H1 (cell line): ENCODE measurements at regions not wholly inside any gene's neighbourhood (a gene's known extent, or its start where the extent isn't known, plus 50 kb on each side); places are given as distances from the start of the nearest gene placed in this dataset.

Source experiments
- CTCF ChIA-PET: fragments of 300-600 bp; sonication (Branson Sonifier 250); formaldehyde crosslinking; loops from one replicate; lab custom pipeline; 2021; ENCODE audit not compliant: partially characterized antibody; lab: Charles Lee
- POLR2A ChIA-PET: fragments of 300-600 bp; sonication (Branson Sonifier 250); formaldehyde crosslinking; loops from one replicate; lab custom pipeline; 2021; ENCODE audit warnings: inconsistent platforms; ENCODE audit not compliant: partially characterized antibody; lab: Charles Lee
- DNase-seq, 2 experiments: peaks; one replicate each; pipeline versions ENCODE4 v3.0.0 to v3.0.0-alpha.2; 2010 to 2022; ENCODE audit warnings: low spot score in 2 of 2, low read depth in 1 of 2, mixed read lengths in 1 of 2
- FAIRE-seq: peaks from 2 replicates; lab custom pipeline; 2011; peaks lifted over from hg19 to GRCh38; lab: Jason Lieb, UNC
- H2AFZ ChIP-seq: 2 replicates; pipeline ENCODE4 v1.8.1; 2012; ENCODE audit warnings: low read length, inconsistent platforms
- H2AK5ac ChIP-seq: 2 replicates; pipeline ENCODE4 v1.6.1; 2013; ENCODE audit warnings: low read depth, low read length
- H2BK120ac ChIP-seq: replicated peaks from 2 replicates; pipeline ENCODE3; 2013; ENCODE audit warnings: low read depth, low read length, inconsistent platforms
- H2BK12ac ChIP-seq: 2 replicates; pipeline ENCODE4 v1.6.1; 2013; ENCODE audit warnings: low read depth, low read length
- H2BK15ac ChIP-seq: 2 replicates; pipeline ENCODE4 v1.6.1; 2013; ENCODE audit warnings: low read length
- H2BK20ac ChIP-seq: 2 replicates; pipeline ENCODE4 v1.6.1; 2013; ENCODE audit warnings: low read length
- H2BK5ac ChIP-seq: 2 replicates; pipeline ENCODE4 v1.6.1; 2013; ENCODE audit warnings: low read depth, low read length
- H3K14ac ChIP-seq: 2 replicates; pipeline ENCODE4 v1.6.1; 2013; ENCODE audit warnings: inconsistent platforms; ENCODE audit not compliant: insufficient read length
- H3K18ac ChIP-seq: 2 replicates; pipeline ENCODE4 v1.6.1; 2013; ENCODE audit warnings: low read length; ENCODE audit errors: extremely low read depth
- H3K23ac ChIP-seq: 2 replicates; pipeline ENCODE4 v1.6.1; 2013; ENCODE audit warnings: inconsistent platforms; ENCODE audit not compliant: insufficient read length
- H3K23me2 ChIP-seq: 2 replicates; pipeline ENCODE4 v1.6.1; 2013; ENCODE audit warnings: low read depth, low read length
- H3K27ac ChIP-seq: 2 replicates; pipeline ENCODE4 v1.6.1; 2011; ENCODE audit warnings: low read depth, low read length, inconsistent platforms
- H3K27me3 ChIP-seq, 4 experiments: replicated peaks in 1 of 4; 1 replicate in 1 of 4; 2 replicates in 3 of 4; pipeline versions ENCODE4 v1.6.1 to v1.8.1; 2011 to 2013; ENCODE audit warnings: low read length in 3 of 4, mild to moderate bottlenecking in 3 of 4, inconsistent platforms in 2 of 4, mixed read lengths in 2 of 4, moderate library complexity in 1 of 4; ENCODE audit not compliant: control insufficient read depth in 3 of 4, insufficient read depth in 3 of 4; ENCODE audit errors: extremely low read depth in 1 of 4
- H3K36me3 ChIP-seq, 4 experiments: 2 replicates each; pipeline versions ENCODE4 v1.6.1 to v1.8.1; 2011 to 2013; ENCODE audit warnings: mild to moderate bottlenecking in 4 of 4, low read length in 3 of 4, moderate library complexity in 2 of 4, control low read depth in 1 of 4, inconsistent platforms in 1 of 4; ENCODE audit not compliant: insufficient read depth in 4 of 4, control insufficient read depth in 2 of 4
- H3K4ac ChIP-seq: replicated peaks from 2 replicates; pipeline ENCODE3; 2013; ENCODE audit warnings: low read length, low read depth, mixed read lengths, inconsistent platforms; ENCODE audit not compliant: insufficient read length
- H3K4me1 ChIP-seq, 4 experiments: replicated peaks in 1 of 4; 1 replicate in 1 of 4; 2 replicates in 3 of 4; pipeline versions ENCODE4 v1.6.1 to v1.8.1; 2011 to 2013; ENCODE audit warnings: low read length in 3 of 4, inconsistent platforms in 2 of 4, mixed read lengths in 1 of 4; ENCODE audit not compliant: insufficient read depth in 4 of 4, control insufficient read depth in 3 of 4
- H3K4me2 ChIP-seq, 2 experiments: 2 replicates each; pipeline versions ENCODE4 v1.6.1 to v1.8.1; 2011 to 2013; ENCODE audit warnings: low read depth in 2 of 2, low read length in 2 of 2, control low read depth in 1 of 2, inconsistent platforms in 1 of 2, mild to moderate bottlenecking in 1 of 2; ENCODE audit not compliant: insufficient read depth in 1 of 2
- H3K4me3 ChIP-seq, 4 experiments: fragments of 200-600, 300-600 bp in 1 of 4; sonication (generic), shearing (Covaris generic), sonication (Bioruptor Twin) in 1 of 4; 2 replicates each; pipeline versions ENCODE4 v1.5.1 to v1.8.1; 2011 to 2016; ENCODE audit warnings: low read length in 4 of 4, low read depth in 3 of 4, control low read depth in 2 of 4, inconsistent platforms in 2 of 4, mild to moderate bottlenecking in 2 of 4, mixed read lengths in 1 of 4, moderate library complexity in 1 of 4; ENCODE audit not compliant: insufficient read depth in 2 of 4; ENCODE audit errors: extremely low read depth in 1 of 4
- H3K56ac ChIP-seq: replicated peaks from 2 replicates; pipeline ENCODE3; 2013; ENCODE audit warnings: low read depth, mild to moderate bottlenecking, mixed read lengths, low read length, inconsistent platforms; ENCODE audit not compliant: insufficient read length
- H3K79me1 ChIP-seq: 2 replicates; pipeline ENCODE4 v1.6.1; 2013; ENCODE audit warnings: low read depth, low read length, control low read depth
- H3K79me2 ChIP-seq, 2 experiments: 2 replicates each; pipeline versions ENCODE4 v1.6.1 to v1.8.1; 2012 to 2013; ENCODE audit warnings: low read length in 2 of 2, mild to moderate bottlenecking in 2 of 2, inconsistent platforms in 1 of 2; ENCODE audit not compliant: insufficient read depth in 2 of 2, control insufficient read depth in 1 of 2
- H3K9ac ChIP-seq, 4 experiments: replicated peaks in 1 of 4; 1 replicate in 1 of 4; 2 replicates in 3 of 4; pipeline versions ENCODE4 v1.6.1 to v1.8.1; 2011 to 2013; ENCODE audit warnings: low read depth in 3 of 4, low read length in 3 of 4, control low read depth in 2 of 4, mild to moderate bottlenecking in 2 of 4, moderate library complexity in 2 of 4, inconsistent platforms in 1 of 4; ENCODE audit errors: extremely low read depth in 1 of 4
- H3K9me3 ChIP-seq, 2 experiments: 2 replicates each; pipeline versions ENCODE4 v1.6.1 to v1.8.1; 2012 to 2013; ENCODE audit warnings: mild to moderate bottlenecking in 2 of 2, moderate library complexity in 2 of 2, control low read depth in 1 of 2, inconsistent platforms in 1 of 2, low read depth in 1 of 2, low read length in 1 of 2, mixed read lengths in 1 of 2; ENCODE audit not compliant: insufficient read depth in 2 of 2
- H4K20me1 ChIP-seq, 2 experiments: replicated peaks in 1 of 2; 2 replicates each; pipeline versions ENCODE3 to v1.8.1; 2011 to 2013; ENCODE audit warnings: inconsistent platforms in 2 of 2, low read length in 2 of 2, mild to moderate bottlenecking in 1 of 2; ENCODE audit not compliant: insufficient read depth in 2 of 2, control insufficient read depth in 1 of 2
- H4K5ac ChIP-seq: 2 replicates; pipeline ENCODE4 v1.6.1; 2013; ENCODE audit warnings: low read length, low read depth, mixed read lengths, inconsistent platforms; ENCODE audit not compliant: insufficient read length
- H4K8ac ChIP-seq: 2 replicates; pipeline ENCODE4 v1.8.0; 2013; ENCODE audit warnings: mild to moderate bottlenecking, moderate library complexity, low read length, inconsistent platforms; ENCODE audit not compliant: insufficient read depth; ENCODE audit errors: extremely low read depth
- H4K91ac ChIP-seq: replicated peaks from 2 replicates; pipeline ENCODE3; 2013; ENCODE audit warnings: low read length, mixed read lengths, inconsistent platforms; ENCODE audit not compliant: insufficient read length
- WGBS, 2 experiments: shearing (Covaris generic) in 1 of 2; methylation state at CpG; one replicate each; pipeline versions ENCODE4 v1.1.6 to v1.1.7; 2013 to 2015; ENCODE audit warnings: low lambda C conversion rate in 2 of 2, mixed read lengths in 2 of 2, inconsistent platforms in 1 of 2, low coverage in 1 of 2, missing lambda C conversion rate in 1 of 2; ENCODE audit not compliant: insufficient replicate concordance in 2 of 2, insufficient coverage in 1 of 2, insufficient read length in 1 of 2; ENCODE audit errors: extremely low coverage in 1 of 2, missing lambda C conversion rate in 1 of 2; 5-methylcytosine and 5-hydroxymethylcytosine counted together
- TF ChIP-seq, protein P1 (sequence below): fragments of 300-600 bp; sonication (generic); IDR thresholded peaks from 2 replicates; pipeline ENCODE4 v1.7.1; 2012; ENCODE audit warnings: low read length, moderate library complexity, mild to moderate bottlenecking, inconsistent platforms; ENCODE audit not compliant: insufficient replicate concordance

DNA sequence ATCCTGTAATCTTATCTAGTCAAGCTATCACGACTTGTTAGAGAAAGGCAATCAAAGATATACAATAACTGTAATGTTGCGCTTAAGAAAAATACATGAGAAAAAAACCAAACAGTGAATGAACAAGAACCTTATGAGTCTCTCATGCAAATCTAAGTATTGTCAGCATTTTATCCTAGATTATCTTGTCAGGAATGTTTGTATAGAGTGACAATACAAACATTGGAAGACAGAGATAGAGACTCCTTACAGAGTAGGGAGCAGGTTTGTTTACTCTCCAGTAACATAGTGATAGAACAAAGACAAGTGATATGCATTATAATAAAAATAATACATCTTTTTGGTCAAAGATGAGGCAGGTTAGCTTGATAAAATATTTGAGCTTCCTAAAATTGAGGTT is 444.8 kb downstream of the SLITRK5 start:
- no peak overlapping the region for H3K14ac ChIP-seq
- no peak overlapping the region for H2BK12ac ChIP-seq
- WGBS, 2 experiments: 91% methylated on average over 2 of the region's 2 CpGs; no CpG with 5 or more reads in 1 of the 2 experiments
- no peak overlapping the region for H3K27ac ChIP-seq
- H3K4me3 ChIP-seq: no peak overlapping the region
- POLR2A ChIA-PET: no interaction called here
- no peaks in the 10 kb centered on the region for H3K27me3 ChIP-seq
- no peak overlapping the region for H3K9ac ChIP-seq
- H3K4me2 ChIP-seq: no peak overlapping the region
- no peak overlapping the region for H3K56ac ChIP-seq
- no peaks in the 10 kb centered on the region for H3K79me1 ChIP-seq
- H4K5ac ChIP-seq: no peak overlapping the region
- no peaks in the 10 kb centered on the region for H3K4me1 ChIP-seq
- no peak overlapping the region for H3K18ac ChIP-seq
- H3K36me3 ChIP-seq: no peaks in the 10 kb centered on the region
- H4K8ac ChIP-seq: no peak overlapping the region
- H2BK5ac ChIP-seq: no peak overlapping the region
- no peak overlapping the region for H2AFZ ChIP-seq
- no peaks in the 10 kb centered on the region for H3K79me2 ChIP-seq
- no peak overlapping the region for H2BK120ac ChIP-seq
- H3K23me2 ChIP-seq: no peaks in the 10 kb centered on the region
- no peaks in the 10 kb centered on the region for H3K9me3 ChIP-seq
- DNase-seq: no peak
- no peak overlapping the region for H2BK20ac ChIP-seq
- H4K20me1 ChIP-seq: no peaks in the 10 kb centered on the region
- CTCF ChIA-PET: no interaction called here
- no peak overlapping the region for H2BK15ac ChIP-seq
- H3K4ac ChIP-seq: no peak overlapping the region
- H3K23ac ChIP-seq: no peak overlapping the region
- no peak overlapping the region for H4K91ac ChIP-seq
- no peak overlapping the region for H2AK5ac ChIP-seq
- no peak for FAIRE-seq
- TF ChIP-seq, protein P1, sequence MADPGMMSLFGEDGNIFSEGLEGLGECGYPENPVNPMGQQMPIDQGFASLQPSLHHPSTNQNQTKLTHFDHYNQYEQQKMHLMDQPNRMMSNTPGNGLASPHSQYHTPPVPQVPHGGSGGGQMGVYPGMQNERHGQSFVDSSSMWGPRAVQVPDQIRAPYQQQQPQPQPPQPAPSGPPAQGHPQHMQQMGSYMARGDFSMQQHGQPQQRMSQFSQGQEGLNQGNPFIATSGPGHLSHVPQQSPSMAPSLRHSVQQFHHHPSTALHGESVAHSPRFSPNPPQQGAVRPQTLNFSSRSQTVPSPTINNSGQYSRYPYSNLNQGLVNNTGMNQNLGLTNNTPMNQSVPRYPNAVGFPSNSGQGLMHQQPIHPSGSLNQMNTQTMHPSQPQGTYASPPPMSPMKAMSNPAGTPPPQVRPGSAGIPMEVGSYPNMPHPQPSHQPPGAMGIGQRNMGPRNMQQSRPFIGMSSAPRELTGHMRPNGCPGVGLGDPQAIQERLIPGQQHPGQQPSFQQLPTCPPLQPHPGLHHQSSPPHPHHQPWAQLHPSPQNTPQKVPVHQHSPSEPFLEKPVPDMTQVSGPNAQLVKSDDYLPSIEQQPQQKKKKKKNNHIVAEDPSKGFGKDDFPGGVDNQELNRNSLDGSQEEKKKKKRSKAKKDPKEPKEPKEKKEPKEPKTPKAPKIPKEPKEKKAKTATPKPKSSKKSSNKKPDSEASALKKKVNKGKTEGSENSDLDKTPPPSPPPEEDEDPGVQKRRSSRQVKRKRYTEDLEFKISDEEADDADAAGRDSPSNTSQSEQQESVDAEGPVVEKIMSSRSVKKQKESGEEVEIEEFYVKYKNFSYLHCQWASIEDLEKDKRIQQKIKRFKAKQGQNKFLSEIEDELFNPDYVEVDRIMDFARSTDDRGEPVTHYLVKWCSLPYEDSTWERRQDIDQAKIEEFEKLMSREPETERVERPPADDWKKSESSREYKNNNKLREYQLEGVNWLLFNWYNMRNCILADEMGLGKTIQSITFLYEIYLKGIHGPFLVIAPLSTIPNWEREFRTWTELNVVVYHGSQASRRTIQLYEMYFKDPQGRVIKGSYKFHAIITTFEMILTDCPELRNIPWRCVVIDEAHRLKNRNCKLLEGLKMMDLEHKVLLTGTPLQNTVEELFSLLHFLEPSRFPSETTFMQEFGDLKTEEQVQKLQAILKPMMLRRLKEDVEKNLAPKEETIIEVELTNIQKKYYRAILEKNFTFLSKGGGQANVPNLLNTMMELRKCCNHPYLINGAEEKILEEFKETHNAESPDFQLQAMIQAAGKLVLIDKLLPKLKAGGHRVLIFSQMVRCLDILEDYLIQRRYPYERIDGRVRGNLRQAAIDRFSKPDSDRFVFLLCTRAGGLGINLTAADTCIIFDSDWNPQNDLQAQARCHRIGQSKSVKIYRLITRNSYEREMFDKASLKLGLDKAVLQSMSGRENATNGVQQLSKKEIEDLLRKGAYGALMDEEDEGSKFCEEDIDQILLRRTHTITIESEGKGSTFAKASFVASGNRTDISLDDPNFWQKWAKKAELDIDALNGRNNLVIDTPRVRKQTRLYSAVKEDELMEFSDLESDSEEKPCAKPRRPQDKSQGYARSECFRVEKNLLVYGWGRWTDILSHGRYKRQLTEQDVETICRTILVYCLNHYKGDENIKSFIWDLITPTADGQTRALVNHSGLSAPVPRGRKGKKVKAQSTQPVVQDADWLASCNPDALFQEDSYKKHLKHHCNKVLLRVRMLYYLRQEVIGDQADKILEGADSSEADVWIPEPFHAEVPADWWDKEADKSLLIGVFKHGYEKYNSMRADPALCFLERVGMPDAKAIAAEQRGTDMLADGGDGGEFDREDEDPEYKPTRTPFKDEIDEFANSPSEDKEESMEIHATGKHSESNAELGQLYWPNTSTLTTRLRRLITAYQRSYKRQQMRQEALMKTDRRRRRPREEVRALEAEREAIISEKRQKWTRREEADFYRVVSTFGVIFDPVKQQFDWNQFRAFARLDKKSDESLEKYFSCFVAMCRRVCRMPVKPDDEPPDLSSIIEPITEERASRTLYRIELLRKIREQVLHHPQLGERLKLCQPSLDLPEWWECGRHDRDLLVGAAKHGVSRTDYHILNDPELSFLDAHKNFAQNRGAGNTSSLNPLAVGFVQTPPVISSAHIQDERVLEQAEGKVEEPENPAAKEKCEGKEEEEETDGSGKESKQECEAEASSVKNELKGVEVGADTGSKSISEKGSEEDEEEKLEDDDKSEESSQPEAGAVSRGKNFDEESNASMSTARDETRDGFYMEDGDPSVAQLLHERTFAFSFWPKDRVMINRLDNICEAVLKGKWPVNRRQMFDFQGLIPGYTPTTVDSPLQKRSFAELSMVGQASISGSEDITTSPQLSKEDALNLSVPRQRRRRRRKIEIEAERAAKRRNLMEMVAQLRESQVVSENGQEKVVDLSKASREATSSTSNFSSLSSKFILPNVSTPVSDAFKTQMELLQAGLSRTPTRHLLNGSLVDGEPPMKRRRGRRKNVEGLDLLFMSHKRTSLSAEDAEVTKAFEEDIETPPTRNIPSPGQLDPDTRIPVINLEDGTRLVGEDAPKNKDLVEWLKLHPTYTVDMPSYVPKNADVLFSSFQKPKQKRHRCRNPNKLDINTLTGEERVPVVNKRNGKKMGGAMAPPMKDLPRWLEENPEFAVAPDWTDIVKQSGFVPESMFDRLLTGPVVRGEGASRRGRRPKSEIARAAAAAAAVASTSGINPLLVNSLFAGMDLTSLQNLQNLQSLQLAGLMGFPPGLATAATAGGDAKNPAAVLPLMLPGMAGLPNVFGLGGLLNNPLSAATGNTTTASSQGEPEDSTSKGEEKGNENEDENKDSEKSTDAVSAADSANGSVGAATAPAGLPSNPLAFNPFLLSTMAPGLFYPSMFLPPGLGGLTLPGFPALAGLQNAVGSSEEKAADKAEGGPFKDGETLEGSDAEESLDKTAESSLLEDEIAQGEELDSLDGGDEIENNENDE: no peak
